NB4 (cell line): ENCODE measurements at regions not wholly inside any gene's neighbourhood (a gene's known extent, or its start where the extent isn't known, plus 50 kb on each side); places are given as distances from the start of the nearest gene placed in this dataset.

Source experiments
- DNase-seq: peaks from one replicate; pipeline ENCODE4 v3.0.0; 2010; ENCODE audit warnings: low read depth
- H3K4me3 ChIP-seq: one replicate; pipeline ENCODE4 v1.5.1; 2011; ENCODE audit warnings: mild to moderate bottlenecking, low read depth, low read length, moderate library complexity
- CTCF ChIP-seq: IDR thresholded peaks from one replicate; pipeline ENCODE4 v1.5.1; 2012; ENCODE audit warnings: low read depth, low read length
- MAX ChIP-seq: IDR thresholded peaks from 2 replicates; pipeline ENCODE4 v1.6.1; 2011; ENCODE audit warnings: low read depth, low read length
- MYC ChIP-seq: IDR thresholded peaks from 2 replicates; pipeline ENCODE4 v1.6.1; 2011; ENCODE audit warnings: low read depth, low read length
- POLR2A ChIP-seq: IDR thresholded peaks from 2 replicates; pipeline ENCODE4 v1.6.1; 2011; ENCODE audit warnings: mild to moderate bottlenecking; ENCODE audit not compliant: insufficient read length; ENCODE audit errors: extremely low read depth

GRCh38 chr1:69376408-69376807 lies 191.3 kb upstream of the LRRC7 start:
- no peak overlapping the region for H3K4me3 ChIP-seq
- TF ChIP-seq CTCF = no peak
- no peak for TF ChIP-seq MYC
- no peak for TF ChIP-seq POLR2A
- TF ChIP-seq MAX = no peak
- DNase-seq = no peak

- no peak for TF ChIP-seq MYC
- no peak for TF ChIP-seq POLR2A
- TF ChIP-seq CTCF = no peak
- TF ChIP-seq MAX = no peak
- H3K4me3 ChIP-seq = no peak overlapping the region
- DNase-seq = no peak
Observed at GRCh38 chr1:69377507-69377906, 190.2 kb upstream of the LRRC7 start.

GRCh38 chr1:69388044-69388443 lies 179.7 kb upstream of the LRRC7 start:
- TF ChIP-seq POLR2A (no peak), MYC (no peak), MAX (no peak), CTCF (no peak)
- no peak overlapping the region for H3K4me3 ChIP-seq
- no peak for DNase-seq

GRCh38 chr1:69400128-69400527 lies 167.6 kb upstream of the LRRC7 start:
- no peak overlapping the region for H3K4me3 ChIP-seq
- no peak for TF ChIP-seq POLR2A
- TF ChIP-seq MYC = no peak
- no peak for TF ChIP-seq MAX
- no peak for TF ChIP-seq CTCF
- no peak for DNase-seq

- H3K4me3 ChIP-seq = no peak overlapping the region
- TF ChIP-seq MYC (no peak), MAX (no peak), POLR2A (no peak), CTCF (no peak)
- DNase-seq = no peak
Observed at GRCh38 chr1:69401879-69402278, 165.8 kb upstream of the LRRC7 start.

- no peak for TF ChIP-seq CTCF
- TF ChIP-seq MAX = no peak
- no peak for TF ChIP-seq POLR2A
- DNase-seq = no peak
- no peak overlapping the region for H3K4me3 ChIP-seq
Observed at GRCh38 chr1:69403756-69404320, 163.9 kb upstream of the LRRC7 start.
